Cardiac muscle cell (in vitro differentiated cells and primary cell): ENCODE measurements at regions not wholly inside any gene's neighbourhood (a gene's known extent, or its start where the extent isn't known, plus 50 kb on each side); places are given as distances from the start of the nearest gene placed in this dataset.

ENCODE experiments used
- DNase-seq, 2 donors: peaks; one replicate each; pipeline versions ENCODE4 v3.0.0 to v3.0.0-alpha.2; 2010 to 2017; ENCODE audit warnings: low read depth in 1 of 2, low spot score in 1 of 2
- H3K27ac ChIP-seq: fragments of 200-600 bp; sonication (generic); 2 replicates; pipeline ENCODE4 v1.5.1; 2016
- H3K27me3 ChIP-seq: fragments of 200-600 bp; sonication (generic); 2 replicates; pipeline ENCODE4 v1.6.0; 2016; ENCODE audit warnings: control low read depth
- H3K36me3 ChIP-seq: fragments of 200-600 bp; sonication (generic); 2 replicates; pipeline ENCODE4 v1.5.1; 2016; ENCODE audit warnings: control low read depth
- H3K4me1 ChIP-seq: fragments of 200-600 bp; sonication (generic); 2 replicates; pipeline ENCODE4 v1.8.1; 2017; ENCODE audit warnings: low read depth, mild to moderate bottlenecking, mixed run types
- H3K4me3 ChIP-seq: fragments of 200-600 bp; sonication (generic); 2 replicates; pipeline ENCODE4 v1.5.1; 2016; ENCODE audit warnings: mild to moderate bottlenecking
- H3K9me3 ChIP-seq: fragments of 200-600 bp; sonication (generic); 2 replicates; pipeline ENCODE4 v1.5.1; 2017; ENCODE audit warnings: low read depth, mild to moderate bottlenecking, control low read depth
- TF ChIP-seq, protein P1 (sequence below): IDR thresholded peaks from 2 replicates; pipeline ENCODE4 v1.5.1; 2012; ENCODE audit warnings: low read depth, mild to moderate bottlenecking, low read length

DNA sequence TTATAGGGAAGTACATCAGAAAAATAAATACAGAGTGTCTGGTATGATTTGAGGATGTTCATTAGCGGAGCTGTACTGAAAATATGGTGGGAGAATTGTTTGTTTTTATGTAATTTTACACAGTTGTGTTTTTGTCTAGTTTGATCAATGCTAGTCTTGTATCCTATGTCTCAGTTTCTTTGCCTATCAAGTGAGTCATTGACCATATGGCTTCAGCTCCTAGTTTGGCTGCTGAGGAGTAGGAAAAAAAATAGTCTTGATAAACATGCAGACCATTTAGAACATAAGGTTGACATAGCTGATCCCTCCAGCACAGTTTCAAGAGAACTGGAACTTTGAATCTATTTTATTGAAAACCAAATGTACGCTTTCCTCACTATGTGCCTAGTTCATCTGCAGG lies 1292.1 kb upstream of the FLRT2 start:
- Histone ChIP-seq H3K4me3 (no peak overlapping the region), H3K27me3 (no peaks in the 10 kb centered on the region), H3K9me3 (no peaks in the 10 kb centered on the region), H3K36me3 (no peaks in the 10 kb centered on the region), H3K27ac (no peak overlapping the region), H3K4me1 (no peaks in the 10 kb centered on the region)
- TF ChIP-seq, protein P1, sequence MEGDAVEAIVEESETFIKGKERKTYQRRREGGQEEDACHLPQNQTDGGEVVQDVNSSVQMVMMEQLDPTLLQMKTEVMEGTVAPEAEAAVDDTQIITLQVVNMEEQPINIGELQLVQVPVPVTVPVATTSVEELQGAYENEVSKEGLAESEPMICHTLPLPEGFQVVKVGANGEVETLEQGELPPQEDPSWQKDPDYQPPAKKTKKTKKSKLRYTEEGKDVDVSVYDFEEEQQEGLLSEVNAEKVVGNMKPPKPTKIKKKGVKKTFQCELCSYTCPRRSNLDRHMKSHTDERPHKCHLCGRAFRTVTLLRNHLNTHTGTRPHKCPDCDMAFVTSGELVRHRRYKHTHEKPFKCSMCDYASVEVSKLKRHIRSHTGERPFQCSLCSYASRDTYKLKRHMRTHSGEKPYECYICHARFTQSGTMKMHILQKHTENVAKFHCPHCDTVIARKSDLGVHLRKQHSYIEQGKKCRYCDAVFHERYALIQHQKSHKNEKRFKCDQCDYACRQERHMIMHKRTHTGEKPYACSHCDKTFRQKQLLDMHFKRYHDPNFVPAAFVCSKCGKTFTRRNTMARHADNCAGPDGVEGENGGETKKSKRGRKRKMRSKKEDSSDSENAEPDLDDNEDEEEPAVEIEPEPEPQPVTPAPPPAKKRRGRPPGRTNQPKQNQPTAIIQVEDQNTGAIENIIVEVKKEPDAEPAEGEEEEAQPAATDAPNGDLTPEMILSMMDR = no peak
- peak in 1 of 2 donors; percentile 39 for DNase-seq

DNA sequence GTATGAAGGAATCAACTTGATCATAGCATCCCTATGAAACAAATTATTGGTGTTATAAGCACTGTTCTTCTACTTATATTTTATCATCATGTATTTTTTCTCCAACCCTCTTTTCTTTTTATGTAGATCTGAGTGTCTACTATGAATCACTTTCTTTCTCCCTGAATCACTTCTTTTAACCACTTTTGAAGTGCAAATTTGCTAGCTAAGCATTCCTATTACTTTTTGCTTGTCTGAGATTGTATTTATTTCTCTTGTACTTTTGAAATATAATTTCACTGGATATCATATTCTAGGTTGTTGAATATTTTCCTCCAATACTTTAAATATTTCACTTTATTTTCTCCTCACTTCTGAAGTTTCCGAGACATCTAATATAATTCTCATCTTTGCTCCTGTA lies 1282.3 kb upstream of the FLRT2 start:
- DNase-seq = no peak
- Histone ChIP-seq H3K9me3 (no peaks in the 10 kb centered on the region), H3K4me1 (no peaks in the 10 kb centered on the region), H3K36me3 (no peaks in the 10 kb centered on the region), H3K4me3 (no peak overlapping the region), H3K27me3 (no peaks in the 10 kb centered on the region), H3K27ac (no peak overlapping the region)
- TF ChIP-seq, protein P1 = no peak

DNA sequence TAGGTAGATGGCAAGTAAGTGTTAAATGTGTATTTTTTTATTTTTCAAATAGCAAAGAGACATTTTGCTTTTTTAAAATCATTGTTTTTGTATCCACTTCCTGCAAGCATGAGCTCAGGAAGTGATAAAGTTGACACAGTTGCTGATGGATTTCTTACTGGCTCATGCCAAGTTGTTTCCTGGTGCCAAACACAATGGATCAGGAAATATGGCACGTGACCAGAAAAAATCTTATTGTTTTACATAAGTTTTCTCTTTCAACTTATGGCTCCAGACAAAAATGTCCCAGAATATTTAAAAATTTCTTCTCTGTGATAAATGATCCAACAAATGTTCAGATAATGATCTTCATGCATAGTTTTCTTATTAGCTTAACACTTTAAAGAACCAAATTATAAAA lies 1279.1 kb upstream of the FLRT2 start:
- H3K9me3 ChIP-seq = no peaks in the 10 kb centered on the region
- DNase-seq = peak in 1 of 2 donors; percentile 65
- no peak overlapping the region for H3K4me3 ChIP-seq
- no peaks in the 10 kb centered on the region for H3K36me3 ChIP-seq
- H3K27ac ChIP-seq = no peak overlapping the region
- H3K27me3 ChIP-seq = no peaks in the 10 kb centered on the region
- TF ChIP-seq, protein P1 = no peak
- no peaks in the 10 kb centered on the region for H3K4me1 ChIP-seq

DNA sequence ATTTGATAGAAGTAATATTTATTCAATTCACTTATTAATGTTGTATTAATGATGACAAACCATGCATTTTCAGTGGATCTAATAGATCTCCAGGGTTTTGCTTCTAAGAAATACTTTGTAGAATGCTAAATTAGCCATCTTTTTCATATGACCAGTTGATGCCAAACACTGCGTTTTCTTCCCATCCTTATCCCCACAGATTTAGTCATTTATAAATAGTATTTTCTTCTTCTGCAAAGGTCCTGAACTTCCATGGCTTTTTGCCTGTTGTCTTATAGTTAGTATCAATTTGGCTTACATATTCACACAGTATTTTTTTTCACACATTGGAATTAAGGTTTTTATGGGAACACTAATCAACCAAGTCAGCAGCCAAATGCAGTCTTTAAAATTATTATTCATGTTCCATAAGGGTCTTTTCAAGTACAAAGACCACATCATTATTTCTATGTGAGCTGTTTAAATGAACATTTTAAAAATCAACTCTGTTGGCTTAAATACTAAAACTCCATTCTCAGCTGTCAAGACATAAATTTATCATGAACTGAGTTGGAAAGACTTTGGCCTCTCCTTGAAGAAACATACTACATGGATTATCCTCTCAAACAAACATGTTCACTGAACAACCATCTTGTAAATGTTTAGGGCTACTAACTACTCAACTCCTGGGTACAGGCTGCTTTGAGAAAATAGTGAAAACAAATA lies 1278.4 kb upstream of the FLRT2 start:
- no peaks in the 10 kb centered on the region for H3K27me3 ChIP-seq

DNA sequence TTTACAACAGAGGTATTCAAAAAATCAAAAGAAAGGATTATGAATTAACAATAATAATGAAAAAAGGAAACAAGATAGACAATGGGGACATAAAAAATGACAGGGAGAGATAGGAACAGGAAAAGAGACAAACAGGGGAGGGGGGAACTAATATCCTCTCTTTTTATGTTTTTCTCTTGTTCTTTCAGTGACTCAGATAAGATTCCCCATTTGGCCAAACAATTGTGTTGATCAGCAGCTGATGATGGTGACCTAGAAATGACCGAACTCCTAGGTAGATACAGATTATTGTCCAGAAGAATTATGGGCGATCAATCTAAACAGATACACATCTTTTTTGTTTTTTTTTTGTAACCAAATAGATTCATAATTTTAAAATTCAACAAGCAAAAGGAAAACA lies 1277.2 kb upstream of the FLRT2 start:
- no peak for DNase-seq
- Histone ChIP-seq H3K4me1 (no peaks in the 10 kb centered on the region), H3K27ac (no peak overlapping the region), H3K27me3 (no peaks in the 10 kb centered on the region), H3K4me3 (no peak overlapping the region), H3K36me3 (no peaks in the 10 kb centered on the region), H3K9me3 (no peaks in the 10 kb centered on the region)
- TF ChIP-seq, protein P1 = no peak

More for the DNA sequence above, 1278.4 kb upstream of the FLRT2 start:
- no peaks in the 10 kb centered on the region for H3K36me3 ChIP-seq
- H3K4me1 ChIP-seq = no peaks in the 10 kb centered on the region
- H3K4me3 ChIP-seq = no peak overlapping the region
- TF ChIP-seq, protein P1 = no peak
- no peaks in the 10 kb centered on the region for H3K9me3 ChIP-seq
- no peak overlapping the region for H3K27ac ChIP-seq
- no peak for DNase-seq
